ENCODE measurements at regions not wholly inside any gene's neighbourhood (a gene's known extent, or its start where the extent isn't known, plus 50 kb on each side); places are given as distances from the start of the nearest gene placed in this dataset.

DNA sequence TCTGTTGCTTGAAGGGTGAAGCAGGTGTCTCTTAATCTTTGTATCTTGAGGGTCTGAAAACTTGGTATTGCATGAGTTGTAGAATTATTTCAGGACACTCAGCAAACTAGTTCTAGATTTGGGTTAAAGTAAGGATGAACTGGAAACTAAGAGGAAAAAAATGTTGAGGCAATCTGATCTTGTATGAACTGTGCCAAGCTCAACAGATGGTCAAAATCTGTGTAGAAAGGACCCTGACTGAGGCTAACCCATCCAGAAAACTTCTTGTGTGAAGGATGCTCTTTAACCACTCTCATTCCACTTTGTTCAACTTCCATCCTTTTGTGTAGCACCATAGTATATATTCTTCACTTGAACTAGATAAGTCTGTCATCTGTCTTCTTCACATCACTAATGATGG, 861.7 kb downstream of the SLC4A3 start:
- TF ChIP-seq POLR2A (IDR thresholded peaks at IDR 0.05; ENCODE audit: low read depth, low read length) = no peak
- no peak for TF ChIP-seq POLR2AphosphoS5 (IDR thresholded peaks at IDR 0.05; ENCODE audit: low read depth, low read length)
